ENCODE measurements at regions not wholly inside any gene's neighbourhood (a gene's known extent, or its start where the extent isn't known, plus 50 kb on each side); places are given as distances from the start of the nearest gene placed in this dataset.

GRCh38 chr7:66507764-66508296 lies 120.9 kb upstream of the KCTD7 start:
- Histone ChIP-seq H3K27me3 (ENCODE audit: insufficient read depth, low read length, poor library complexity) (no peaks in the 10 kb centered on the region), H4K20me1 (ENCODE audit: insufficient read depth, low read length) (no peaks in the 10 kb centered on the region), H2AFZ (ENCODE audit: low read depth, low read length) (no peak overlapping the region), H3K9ac (ENCODE audit: low read depth, low read length) (no peak overlapping the region), H3K4me2 (ENCODE audit: insufficient read depth, low read length) (no peak overlapping the region), H3K79me2 (ENCODE audit: insufficient read depth, low read length) (no peaks in the 10 kb centered on the region), H3K4me3 (ENCODE audit: low read depth in 1 of 2, low read length in 2 of 2) (no peak overlapping the region), H3K36me3 (ENCODE audit: insufficient read depth, low read length) (no peaks in the 10 kb centered on the region), H3K9me3 (ENCODE audit: insufficient read depth, low read length, severe bottlenecking) (no peaks in the 10 kb centered on the region), H3K4me1 (ENCODE audit: insufficient read depth, low read length) (no peaks in the 10 kb centered on the region), H3K27ac (ENCODE audit: low read length) (no peak overlapping the region)
- no peak for TF ChIP-seq CTCF (IDR thresholded peaks at IDR 0.05; ENCODE audit: borderline replicate concordance, extremely low read depth, low read length, poor library complexity, severe bottlenecking)
- TF ChIP-seq EZH2 (IDR thresholded peaks at IDR 0.05; ENCODE audit: borderline replicate concordance, low read depth, low read length, severe bottlenecking): no peak
- ATAC-seq (ENCODE audit: insufficient read depth, low read depth) (no peak), DNase-seq (no peak)

- Histone ChIP-seq H2AFZ (ENCODE audit: low read depth, low read length) (no peak overlapping the region), H3K4me3 (ENCODE audit: low read depth in 1 of 2, low read length in 2 of 2) (no peak overlapping the region), H3K9ac (ENCODE audit: low read depth, low read length) (no peak overlapping the region), H3K27ac (ENCODE audit: low read length) (no peak overlapping the region), H3K27me3 (ENCODE audit: insufficient read depth, low read length, poor library complexity) (no peaks in the 10 kb centered on the region), H3K9me3 (ENCODE audit: insufficient read depth, low read length, severe bottlenecking) (no peaks in the 10 kb centered on the region), H3K4me2 (ENCODE audit: insufficient read depth, low read length) (no peak overlapping the region), H4K20me1 (ENCODE audit: insufficient read depth, low read length) (no peaks in the 10 kb centered on the region), H3K79me2 (ENCODE audit: insufficient read depth, low read length) (no peaks in the 10 kb centered on the region), H3K36me3 (ENCODE audit: insufficient read depth, low read length) (no peaks in the 10 kb centered on the region), H3K4me1 (ENCODE audit: insufficient read depth, low read length) (no peaks in the 10 kb centered on the region)
- ATAC-seq (ENCODE audit: insufficient read depth, low read depth): no peak
- TF ChIP-seq EZH2 (IDR thresholded peaks at IDR 0.05; ENCODE audit: borderline replicate concordance, low read depth, low read length, severe bottlenecking) (no peak), CTCF (IDR thresholded peaks at IDR 0.05; ENCODE audit: borderline replicate concordance, extremely low read depth, low read length, poor library complexity, severe bottlenecking) (no peak)
- DNase-seq: no peak
These were observed 120.2 kb upstream of the KCTD7 start for GRCh38 chr7:66508431-66508830.

GRCh38 chr7:66514050-66514449 lies 114.6 kb upstream of the KCTD7 start:
- Histone ChIP-seq H3K4me1 (ENCODE audit: insufficient read depth, low read length) (no peaks in the 10 kb centered on the region), H2AFZ (ENCODE audit: low read depth, low read length) (no peak overlapping the region), H3K4me3 (ENCODE audit: low read depth in 1 of 2, low read length in 2 of 2) (no peak overlapping the region), H3K4me2 (ENCODE audit: insufficient read depth, low read length) (no peak overlapping the region), H3K79me2 (ENCODE audit: insufficient read depth, low read length) (no peaks in the 10 kb centered on the region), H3K27me3 (ENCODE audit: insufficient read depth, low read length, poor library complexity) (no peaks in the 10 kb centered on the region), H4K20me1 (ENCODE audit: insufficient read depth, low read length) (no peaks in the 10 kb centered on the region), H3K9me3 (ENCODE audit: insufficient read depth, low read length, severe bottlenecking) (no peaks in the 10 kb centered on the region), H3K9ac (ENCODE audit: low read depth, low read length) (no peak overlapping the region), H3K36me3 (ENCODE audit: insufficient read depth, low read length) (no peaks in the 10 kb centered on the region), H3K27ac (ENCODE audit: low read length) (no peak overlapping the region)
- no peak for ATAC-seq (ENCODE audit: insufficient read depth, low read depth)
- no peak for TF ChIP-seq EZH2 (IDR thresholded peaks at IDR 0.05; ENCODE audit: borderline replicate concordance, low read depth, low read length, severe bottlenecking)
- no peak for DNase-seq

- H4K20me1 ChIP-seq (ENCODE audit: insufficient read depth, low read length): no peaks in the 10 kb centered on the region
- H3K4me2 ChIP-seq (ENCODE audit: insufficient read depth, low read length): no peak overlapping the region
- no peak overlapping the region for H3K4me3 ChIP-seq (ENCODE audit: low read depth in 1 of 2, low read length in 2 of 2)
- DNase-seq (no peak), ATAC-seq (ENCODE audit: insufficient read depth, low read depth) (no peak)
- TF ChIP-seq CTCF (IDR thresholded peaks at IDR 0.05; ENCODE audit: borderline replicate concordance, extremely low read depth, low read length, poor library complexity, severe bottlenecking) (no peak), EZH2 (IDR thresholded peaks at IDR 0.05; ENCODE audit: borderline replicate concordance, low read depth, low read length, severe bottlenecking) (no peak)
- no peaks in the 10 kb centered on the region for H3K9me3 ChIP-seq (ENCODE audit: insufficient read depth, low read length, severe bottlenecking)
- H3K79me2 ChIP-seq (ENCODE audit: insufficient read depth, low read length): no peaks in the 10 kb centered on the region
- no peak overlapping the region for H3K9ac ChIP-seq (ENCODE audit: low read depth, low read length)
- no peaks in the 10 kb centered on the region for H3K4me1 ChIP-seq (ENCODE audit: insufficient read depth, low read length)
- no peaks in the 10 kb centered on the region for H3K27me3 ChIP-seq (ENCODE audit: insufficient read depth, low read length, poor library complexity)
- H2AFZ ChIP-seq (ENCODE audit: low read depth, low read length): no peak overlapping the region
- H3K27ac ChIP-seq (ENCODE audit: low read length): no peak overlapping the region
- no peaks in the 10 kb centered on the region for H3K36me3 ChIP-seq (ENCODE audit: insufficient read depth, low read length)
These were observed 111.3 kb upstream of the KCTD7 start for GRCh38 chr7:66517212-66517909.

All from DND-41 (cell line).